Memory B cell (primary cell): ENCODE measurements at regions not wholly inside any gene's neighbourhood (a gene's known extent, or its start where the extent isn't known, plus 50 kb on each side); places are given as distances from the start of the nearest gene placed in this dataset.
"Not testable (repeated sequence)": the region's sequence is repeated elsewhere in the genome, so short reads cannot be mapped to it uniquely, and the experiment has no call there.

Experiments used
- ATAC-seq: fragments of 150-1000 bp; cut with Tn5 transposase; 2 replicates; pipeline ENCODE4 v1.10.0; 2021; ENCODE audit warnings: low read depth, mild to moderate bottlenecking, moderate library complexity
- DNase-seq, 2 donors: peaks; one replicate each; pipeline ENCODE4 v3.0.0; 2022; ENCODE audit warnings: low spot score in 2 of 2
- H3K27ac Mint-ChIP-seq: one replicate; pipeline ENCODE4 v1.8.0; 2022; ENCODE audit warnings: mild to moderate bottlenecking, moderate library complexity, mixed read lengths
- H3K27me3 Mint-ChIP-seq: one replicate; pipeline ENCODE4 v1.8.0; 2022; ENCODE audit warnings: mixed read lengths
- H3K36me3 Mint-ChIP-seq: one replicate; pipeline ENCODE4 v1.8.0; 2022; ENCODE audit warnings: mild to moderate bottlenecking, mixed read lengths
- H3K4me1 Mint-ChIP-seq: one replicate; pipeline ENCODE4 v1.8.0; 2022; ENCODE audit warnings: mixed read lengths
- H3K4me3 Mint-ChIP-seq: one replicate; pipeline ENCODE4 v1.8.0; 2022; ENCODE audit warnings: mild to moderate bottlenecking, moderate library complexity, mixed read lengths
- H3K9me3 Mint-ChIP-seq: one replicate; pipeline ENCODE4 v1.8.0; 2022; ENCODE audit warnings: mixed read lengths

DNA sequence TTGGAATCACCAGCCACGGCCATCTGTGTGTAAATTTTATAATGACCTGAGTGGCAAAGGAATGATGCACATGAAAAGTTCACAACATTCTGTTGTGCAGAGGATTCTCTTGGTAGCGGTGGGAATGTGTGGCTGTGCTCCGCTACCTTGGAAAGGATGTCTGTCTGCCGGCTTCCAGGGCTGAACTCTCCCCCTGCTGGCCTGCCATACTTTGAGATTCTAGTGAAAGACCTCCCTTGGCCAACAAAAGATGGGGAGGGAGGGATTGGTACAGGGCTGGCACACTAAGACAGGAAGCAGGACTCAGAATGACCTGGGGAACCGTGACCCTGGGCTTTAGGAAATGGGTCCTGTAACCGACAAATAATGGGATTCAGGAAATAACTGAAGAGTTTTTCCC lies 194.5 kb upstream of the PLD5 start:
- Mint-ChIP-seq H3K27me3 (peaks cover 5% of the 10 kb centered on the region), H3K4me3 (no peak overlapping the region), H3K36me3 (no peaks in the 10 kb centered on the region), H3K4me1 (no peaks in the 10 kb centered on the region), H3K27ac (no peak overlapping the region), H3K9me3 (peaks cover 3% of the 10 kb centered on the region)
- ATAC-seq = no peak
- no peak for DNase-seq

DNA sequence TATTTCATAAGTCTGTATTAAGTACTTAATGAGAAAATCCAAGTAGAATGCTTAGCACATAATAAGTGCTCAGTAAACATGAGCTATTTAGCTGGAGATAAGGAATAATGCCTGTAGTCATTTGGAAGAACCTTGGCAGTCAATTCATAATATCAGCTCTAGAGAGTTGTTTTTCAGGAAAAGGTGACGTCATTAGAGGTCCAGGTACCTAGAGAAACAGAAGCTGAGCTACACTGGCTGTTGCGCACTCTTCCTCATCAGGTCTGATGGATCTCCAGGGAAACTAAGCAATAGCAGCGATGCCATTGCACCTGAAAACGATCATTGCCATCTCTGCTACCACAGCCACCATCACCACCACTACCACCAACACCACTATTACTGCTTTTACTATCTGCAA lies 187.8 kb upstream of the PLD5 start:
- no peak overlapping the region for H3K27ac Mint-ChIP-seq
- H3K36me3 Mint-ChIP-seq = no peaks in the 10 kb centered on the region
- ATAC-seq (no peak), DNase-seq (no peak)
- no peak overlapping the region for H3K4me3 Mint-ChIP-seq
- H3K9me3 Mint-ChIP-seq = peaks cover 2% of the 10 kb centered on the region
- H3K27me3 Mint-ChIP-seq = peaks cover 14% of the 10 kb centered on the region
- no peaks in the 10 kb centered on the region for H3K4me1 Mint-ChIP-seq

DNA sequence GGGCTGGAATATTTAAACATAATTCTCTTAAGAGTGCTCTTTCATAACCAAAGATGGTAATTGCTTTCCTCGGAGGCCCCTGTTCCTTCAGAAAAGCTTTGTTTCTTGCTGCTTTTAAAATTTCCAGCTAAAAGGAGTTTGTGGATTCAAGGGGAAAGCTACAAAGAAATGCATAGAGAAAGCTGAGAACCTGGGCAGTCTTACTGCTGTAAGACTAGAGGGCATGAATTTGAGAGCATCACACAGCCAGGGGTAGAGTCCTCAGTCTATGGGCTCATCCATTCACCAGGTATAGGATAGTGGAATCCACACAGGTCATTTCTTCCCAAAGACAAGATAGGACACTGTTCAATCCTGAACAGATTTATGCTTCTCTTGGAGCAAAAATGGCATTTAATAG lies 186.3 kb upstream of the PLD5 start:
- Mint-ChIP-seq H3K27ac (no peak overlapping the region), H3K36me3 (no peaks in the 10 kb centered on the region), H3K4me1 (no peaks in the 10 kb centered on the region), H3K4me3 (no peak overlapping the region), H3K9me3 (peaks cover 2% of the 10 kb centered on the region), H3K27me3 (peaks cover 13% of the 10 kb centered on the region)
- DNase-seq (no peak), ATAC-seq (no peak)

DNA sequence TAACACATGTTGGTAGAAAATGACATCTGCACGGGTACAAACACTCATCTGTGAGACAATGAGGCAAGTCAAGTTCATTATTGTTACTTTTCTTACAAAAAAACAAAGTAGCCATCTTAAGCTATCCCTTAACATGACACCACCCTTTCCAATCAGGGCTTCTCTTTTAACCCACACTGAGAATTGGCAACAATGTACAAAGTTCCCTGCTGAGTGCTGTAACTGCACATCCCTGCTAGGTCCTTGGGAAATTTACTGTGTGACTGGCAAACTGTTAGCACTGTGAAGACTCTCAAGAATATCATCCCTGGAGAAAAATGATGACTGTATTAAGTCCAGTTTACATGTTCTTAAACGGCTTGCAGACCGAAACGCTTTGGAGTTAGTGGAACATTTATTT lies 185.8 kb upstream of the PLD5 start:
- ATAC-seq = no peak
- H3K9me3 Mint-ChIP-seq = peaks cover 2% of the 10 kb centered on the region
- H3K36me3 Mint-ChIP-seq = no peaks in the 10 kb centered on the region
- DNase-seq = no peak
- no peak overlapping the region for H3K4me3 Mint-ChIP-seq
- H3K27ac Mint-ChIP-seq = no peak overlapping the region
- peaks cover 13% of the 10 kb centered on the region for H3K27me3 Mint-ChIP-seq
- H3K4me1 Mint-ChIP-seq = no peaks in the 10 kb centered on the region

DNA sequence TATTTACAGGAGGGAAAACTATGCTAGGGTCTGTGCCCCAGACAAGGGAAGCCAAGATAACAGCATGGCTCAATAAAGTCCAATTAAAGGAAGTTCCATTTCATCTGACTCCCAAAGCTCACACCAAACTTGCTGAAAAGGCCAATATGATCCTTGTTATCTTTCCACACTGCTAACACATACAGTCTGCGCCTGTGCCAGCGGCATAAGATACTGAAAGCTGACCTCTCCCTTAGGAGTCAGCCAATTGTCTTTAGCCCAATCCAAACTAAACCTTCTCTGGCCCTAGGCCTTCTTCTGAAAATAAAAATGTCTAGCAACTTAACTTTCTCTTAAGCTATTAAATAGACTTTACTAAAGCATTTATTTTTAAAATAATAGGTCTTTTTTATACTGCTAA lies 179.0 kb upstream of the PLD5 start:
- no peaks in the 10 kb centered on the region for H3K9me3 Mint-ChIP-seq
- no peaks in the 10 kb centered on the region for H3K4me1 Mint-ChIP-seq
- ATAC-seq = no peak
- DNase-seq = no peak
- H3K27ac Mint-ChIP-seq = no peak overlapping the region
- no peak overlapping the region for H3K4me3 Mint-ChIP-seq
- no peaks in the 10 kb centered on the region for H3K36me3 Mint-ChIP-seq
- peaks cover 3% of the 10 kb centered on the region for H3K27me3 Mint-ChIP-seq

DNA sequence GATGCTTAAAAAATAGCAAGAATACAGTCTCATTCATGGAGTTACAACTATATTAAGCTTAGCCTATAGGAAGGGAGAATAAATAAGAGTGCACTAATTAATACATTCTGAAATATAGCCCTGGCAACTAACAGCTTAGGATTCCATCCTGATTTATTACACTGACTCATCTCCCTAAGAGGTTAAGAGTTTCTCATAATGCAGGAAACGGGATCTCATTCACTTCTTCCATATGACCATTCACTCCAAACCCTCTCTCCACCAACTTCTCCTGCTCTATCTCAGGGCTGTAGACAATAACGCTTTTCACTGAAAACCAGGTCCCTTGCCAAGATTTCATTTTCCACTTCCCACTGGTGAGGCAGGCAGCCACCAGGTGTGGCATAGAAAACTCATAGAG lies 168.5 kb upstream of the PLD5 start:
- DNase-seq (no peak), ATAC-seq (no peak)
- peaks cover 4% of the 10 kb centered on the region for H3K4me1 Mint-ChIP-seq
- peaks cover 1% of the 10 kb centered on the region for H3K9me3 Mint-ChIP-seq
- H3K27ac Mint-ChIP-seq = no peak overlapping the region
- no peaks in the 10 kb centered on the region for H3K36me3 Mint-ChIP-seq
- H3K27me3 Mint-ChIP-seq = peaks cover 10% of the 10 kb centered on the region
- H3K4me3 Mint-ChIP-seq = no peak overlapping the region

DNA sequence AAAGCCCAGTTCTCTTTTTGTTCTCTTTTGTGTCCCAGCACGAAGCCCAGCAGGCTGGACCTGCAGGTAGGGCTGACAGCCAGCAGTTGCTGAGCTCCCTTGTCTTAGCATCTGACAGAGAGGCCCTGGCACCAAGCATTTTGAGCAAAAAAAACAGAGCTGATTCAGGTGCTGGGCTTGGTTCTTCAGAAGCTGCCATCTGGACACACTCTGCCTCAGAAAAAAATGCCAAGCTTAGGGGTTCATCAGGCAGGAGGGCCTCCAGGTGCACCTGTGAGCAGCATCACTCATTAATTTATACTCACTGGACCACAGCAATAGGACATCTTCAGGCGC lies 167.1 kb upstream of the PLD5 start:
- DNase-seq = no peak
- no peak for ATAC-seq
- Mint-ChIP-seq H3K36me3 (peaks cover 2% of the 10 kb centered on the region), H3K27me3 (peaks cover 5% of the 10 kb centered on the region), H3K4me1 (peaks cover 4% of the 10 kb centered on the region), H3K9me3 (peaks cover 1% of the 10 kb centered on the region), H3K4me3 (no peak overlapping the region), H3K27ac (no peak overlapping the region)

DNA sequence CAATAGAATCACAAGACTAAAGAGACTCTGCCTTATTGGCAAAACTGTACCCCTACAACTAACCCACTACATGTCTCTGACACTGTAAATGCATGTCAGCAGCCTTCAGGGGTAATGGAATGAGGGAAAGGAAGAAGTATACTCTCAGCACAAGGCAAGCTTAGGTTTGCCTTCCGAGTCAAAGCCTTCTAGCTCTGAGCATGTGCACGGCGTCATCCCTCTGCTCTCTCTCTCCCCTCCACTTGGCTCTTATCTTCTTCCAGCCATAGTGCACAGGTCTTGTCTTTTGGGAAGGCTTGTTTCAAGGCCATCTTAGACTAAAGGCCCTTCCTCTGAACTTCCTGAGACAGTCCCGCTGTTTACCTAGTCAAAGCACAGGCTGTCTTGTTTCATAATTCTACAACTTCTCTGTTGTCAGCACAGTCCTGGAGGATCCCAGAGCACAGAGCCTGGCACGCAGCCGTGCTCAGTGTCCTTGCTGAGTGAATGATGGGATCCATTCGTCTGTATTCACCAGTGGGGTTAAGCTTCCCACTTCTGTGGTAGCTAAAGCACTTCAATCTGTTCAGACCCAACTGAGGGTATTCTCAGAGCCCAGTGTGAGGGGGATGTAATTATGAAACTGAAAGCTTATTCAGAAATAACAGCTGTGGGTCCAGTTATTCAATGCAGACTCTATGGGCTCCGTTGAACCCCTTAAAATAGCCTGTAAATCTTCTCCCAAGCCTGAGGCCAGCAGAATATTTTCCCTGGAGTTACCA lies 166.5 kb upstream of the PLD5 start:
- H3K4me1 Mint-ChIP-seq = peaks cover 4% of the 10 kb centered on the region
- H3K4me3 Mint-ChIP-seq = no peak overlapping the region
- peaks cover 2% of the 10 kb centered on the region for H3K36me3 Mint-ChIP-seq
- ATAC-seq = no peak
- H3K27ac Mint-ChIP-seq = no peak overlapping the region
- H3K27me3 Mint-ChIP-seq = peaks cover 3% of the 10 kb centered on the region
- no peak for DNase-seq
- no peaks in the 10 kb centered on the region for H3K9me3 Mint-ChIP-seq

DNA sequence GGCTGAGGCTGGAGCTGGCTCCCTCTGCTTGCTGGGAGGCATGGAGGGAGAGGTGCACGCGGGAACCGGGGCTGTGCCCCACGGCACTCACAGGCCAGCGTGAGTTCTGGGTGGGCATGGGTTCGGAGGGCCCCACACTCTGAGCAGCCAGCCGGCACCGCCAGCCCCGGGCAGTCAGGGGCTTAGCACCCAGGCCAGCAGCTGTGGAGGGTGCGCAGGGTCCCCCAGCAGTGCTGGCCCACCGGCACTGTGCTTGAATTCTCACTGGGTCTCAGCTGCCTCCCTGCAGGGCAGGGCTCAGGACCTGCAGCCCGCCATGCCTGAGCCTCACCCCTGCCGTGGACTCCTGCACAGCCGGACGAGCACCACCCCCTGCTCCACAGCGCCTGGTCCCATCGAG lies 164.9 kb upstream of the PLD5 start:
- Mint-ChIP-seq H3K27me3 (peaks cover 3% of the 10 kb centered on the region), H3K36me3 (peaks cover 2% of the 10 kb centered on the region), H3K4me3 (no peak overlapping the region), H3K4me1 (peaks cover 4% of the 10 kb centered on the region), H3K9me3 (no peaks in the 10 kb centered on the region), H3K27ac (no peak overlapping the region)
- DNase-seq (no peak), ATAC-seq (no peak)

DNA sequence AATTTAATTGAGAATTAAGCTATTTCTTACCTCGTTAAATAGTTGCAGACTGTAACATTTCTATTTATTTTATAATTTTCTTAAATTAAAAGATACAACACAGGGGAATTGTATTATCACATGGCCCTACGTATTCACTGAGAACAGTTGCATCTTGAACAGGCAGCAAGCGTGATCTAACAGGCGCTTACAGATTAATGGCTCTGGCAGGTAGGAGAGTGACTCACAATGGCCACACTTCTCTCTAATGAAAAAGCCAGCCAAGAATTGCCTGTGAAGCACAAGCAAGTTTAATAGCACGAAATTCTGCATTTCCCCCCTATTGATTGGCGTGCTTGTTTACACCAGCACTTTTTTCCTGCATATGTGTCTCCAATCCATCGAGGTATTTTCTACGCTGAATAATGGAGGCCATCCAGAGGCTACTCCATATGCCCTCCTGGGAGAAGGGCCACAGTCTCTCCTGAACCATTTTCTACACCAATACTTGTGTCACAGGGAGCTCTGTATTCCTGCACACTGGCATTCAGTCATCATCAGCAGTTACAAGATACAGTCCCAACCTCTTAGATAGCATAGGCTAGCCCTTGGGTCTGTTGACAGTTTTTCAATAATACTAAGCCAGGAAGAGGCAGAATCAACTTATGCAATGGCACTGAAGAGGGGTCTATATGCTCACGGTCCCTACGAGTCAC lies 150.6 kb upstream of the PLD5 start:
- H3K4me1 Mint-ChIP-seq = no peaks in the 10 kb centered on the region
- H3K36me3 Mint-ChIP-seq = peaks cover 2% of the 10 kb centered on the region
- H3K27me3 Mint-ChIP-seq = peaks cover 2% of the 10 kb centered on the region
- H3K9me3 Mint-ChIP-seq = peaks cover 1% of the 10 kb centered on the region
- no peak overlapping the region for H3K27ac Mint-ChIP-seq
- no peak for DNase-seq
- H3K4me3 Mint-ChIP-seq = no peak overlapping the region
- ATAC-seq = no peak

DNA sequence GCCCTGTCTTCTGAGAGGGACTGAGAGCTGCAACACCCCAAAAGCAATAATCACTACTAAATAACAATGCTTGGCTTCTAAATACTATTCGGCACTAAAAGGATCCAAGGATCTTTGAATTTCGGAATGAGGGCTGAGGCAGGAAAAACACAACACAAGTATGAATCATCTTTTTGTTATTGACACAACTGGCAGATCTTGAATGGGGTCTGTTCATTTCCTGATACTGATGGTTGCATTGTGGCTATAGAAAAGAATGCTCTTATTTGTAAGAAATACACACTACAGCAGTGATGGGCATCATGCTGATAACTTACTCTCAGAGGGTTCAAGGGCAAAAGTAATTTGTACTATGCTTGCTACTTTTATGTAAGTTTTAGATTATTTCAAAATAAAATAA lies 149.2 kb upstream of the PLD5 start:
- H3K27me3 Mint-ChIP-seq = peaks cover 2% of the 10 kb centered on the region
- DNase-seq = no peak
- H3K9me3 Mint-ChIP-seq = peaks cover 1% of the 10 kb centered on the region
- H3K4me3 Mint-ChIP-seq = no peak overlapping the region
- no peak for ATAC-seq
- peaks cover 2% of the 10 kb centered on the region for H3K36me3 Mint-ChIP-seq
- no peak overlapping the region for H3K27ac Mint-ChIP-seq
- H3K4me1 Mint-ChIP-seq = no peaks in the 10 kb centered on the region

DNA sequence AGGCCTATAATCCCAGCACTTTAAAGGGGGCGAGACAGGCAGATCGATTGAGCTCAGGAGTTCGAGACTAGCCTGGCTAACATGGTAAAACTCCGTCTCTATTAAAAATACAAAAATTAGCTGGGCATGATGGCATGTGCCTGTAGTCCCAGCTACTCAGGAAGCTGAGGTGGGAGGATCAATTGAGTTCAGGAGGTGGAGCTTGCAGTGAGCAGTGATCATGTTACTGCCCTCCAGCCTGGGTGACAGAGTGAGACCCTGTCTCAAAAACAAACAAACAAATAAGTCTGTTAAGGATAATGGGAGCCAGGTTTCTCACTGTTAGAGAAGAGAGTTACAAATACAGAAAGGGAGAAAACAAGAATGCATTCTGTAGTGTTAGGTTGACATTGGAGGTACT lies 148.7 kb upstream of the PLD5 start:
- ATAC-seq = not testable (repeated sequence)

DNA sequence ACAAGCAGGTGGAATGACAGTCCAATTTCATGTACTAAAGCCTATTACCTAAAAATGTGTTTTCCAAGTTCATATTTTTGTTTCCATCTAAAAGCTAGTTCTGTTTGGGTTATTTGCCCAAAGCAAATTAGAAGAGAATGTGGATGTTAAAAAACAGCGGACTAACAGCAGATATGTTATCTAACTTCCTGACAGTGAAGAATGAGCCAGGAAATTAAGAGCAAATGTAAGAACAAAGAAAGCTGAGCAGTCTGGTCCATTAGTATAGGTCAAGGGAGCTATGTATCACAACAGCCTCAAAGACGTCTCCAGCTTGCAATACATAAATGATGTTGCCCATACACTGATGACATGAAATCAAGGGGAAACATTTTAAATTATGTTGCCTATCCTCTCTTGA lies 145.5 kb upstream of the PLD5 start:
- DNase-seq = no peak
- no peaks in the 10 kb centered on the region for H3K4me1 Mint-ChIP-seq
- peaks cover 2% of the 10 kb centered on the region for H3K36me3 Mint-ChIP-seq
- no peak overlapping the region for H3K27ac Mint-ChIP-seq
- peaks cover 1% of the 10 kb centered on the region for H3K9me3 Mint-ChIP-seq
- ATAC-seq = no peak
- H3K4me3 Mint-ChIP-seq = no peak overlapping the region
- peaks cover 2% of the 10 kb centered on the region for H3K27me3 Mint-ChIP-seq

More for the DNA sequence above, 148.7 kb upstream of the PLD5 start:
- H3K4me1 Mint-ChIP-seq, H3K4me3 Mint-ChIP-seq, H3K27me3 Mint-ChIP-seq, H3K9me3 Mint-ChIP-seq, H3K36me3 Mint-ChIP-seq, H3K27ac Mint-ChIP-seq, DNase-seq: not testable (repeated sequence)

DNA sequence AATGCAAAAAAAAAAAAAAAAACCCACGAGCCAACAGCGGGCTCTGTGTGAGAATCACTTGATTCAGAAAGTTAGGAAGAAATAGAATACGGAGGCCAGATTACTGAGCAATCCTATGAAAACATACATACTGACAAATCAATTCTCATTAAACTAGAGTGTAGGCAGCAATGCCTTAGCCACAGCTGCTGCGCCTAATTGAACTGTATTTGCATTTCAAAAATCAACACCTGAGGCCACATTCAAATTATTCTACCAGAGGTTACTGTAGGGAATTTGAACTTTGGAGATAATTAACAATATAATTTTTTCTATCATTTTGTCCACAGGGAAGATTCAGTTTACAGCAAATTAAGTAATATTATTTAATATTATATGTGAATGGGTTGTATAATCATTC lies 138.4 kb upstream of the PLD5 start:
- H3K27me3 Mint-ChIP-seq = peaks cover under 1% of the 10 kb centered on the region
- no peaks in the 10 kb centered on the region for H3K9me3 Mint-ChIP-seq
- H3K36me3 Mint-ChIP-seq = no peaks in the 10 kb centered on the region
- H3K27ac Mint-ChIP-seq = no peak overlapping the region
- no peak overlapping the region for H3K4me3 Mint-ChIP-seq
- DNase-seq (no peak), ATAC-seq (no peak)
- no peaks in the 10 kb centered on the region for H3K4me1 Mint-ChIP-seq

DNA sequence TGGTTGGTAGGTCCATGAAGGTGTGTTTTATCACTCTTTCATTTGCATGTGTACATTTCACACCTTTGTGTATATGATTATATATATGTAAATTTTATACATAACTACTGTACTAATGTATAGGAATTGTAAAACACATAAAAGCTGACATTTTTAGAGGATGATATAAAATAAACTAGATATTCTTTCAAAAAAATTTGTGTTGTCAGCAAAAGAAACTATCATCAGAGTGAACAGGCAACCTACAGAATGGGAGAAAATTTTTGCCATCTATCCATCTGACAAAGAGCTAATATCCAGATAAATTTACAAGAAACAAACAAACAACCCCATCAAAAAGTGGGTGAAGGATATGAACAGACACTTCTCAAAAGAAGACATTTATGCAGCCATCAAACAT lies 129.3 kb upstream of the PLD5 start:
- not testable (repeated sequence) for H3K4me3 Mint-ChIP-seq, H3K36me3 Mint-ChIP-seq, H3K27me3 Mint-ChIP-seq, H3K4me1 Mint-ChIP-seq, DNase-seq, ATAC-seq, H3K9me3 Mint-ChIP-seq, H3K27ac Mint-ChIP-seq
